Left kidney (tissue), 1 donor: ENCODE measurements at regions not wholly inside any gene's neighbourhood (a gene's known extent, or its start where the extent isn't known, plus 50 kb on each side); places are given as distances from the start of the nearest gene placed in this dataset.
"Not testable (repeated sequence)": the region's sequence is repeated elsewhere in the genome, so short reads cannot be mapped to it uniquely, and the experiment has no call there.

Source experiments
- DNase-seq: peaks from one replicate; pipeline ENCODE4 v3.0.0-alpha.2; 2013

DNA sequence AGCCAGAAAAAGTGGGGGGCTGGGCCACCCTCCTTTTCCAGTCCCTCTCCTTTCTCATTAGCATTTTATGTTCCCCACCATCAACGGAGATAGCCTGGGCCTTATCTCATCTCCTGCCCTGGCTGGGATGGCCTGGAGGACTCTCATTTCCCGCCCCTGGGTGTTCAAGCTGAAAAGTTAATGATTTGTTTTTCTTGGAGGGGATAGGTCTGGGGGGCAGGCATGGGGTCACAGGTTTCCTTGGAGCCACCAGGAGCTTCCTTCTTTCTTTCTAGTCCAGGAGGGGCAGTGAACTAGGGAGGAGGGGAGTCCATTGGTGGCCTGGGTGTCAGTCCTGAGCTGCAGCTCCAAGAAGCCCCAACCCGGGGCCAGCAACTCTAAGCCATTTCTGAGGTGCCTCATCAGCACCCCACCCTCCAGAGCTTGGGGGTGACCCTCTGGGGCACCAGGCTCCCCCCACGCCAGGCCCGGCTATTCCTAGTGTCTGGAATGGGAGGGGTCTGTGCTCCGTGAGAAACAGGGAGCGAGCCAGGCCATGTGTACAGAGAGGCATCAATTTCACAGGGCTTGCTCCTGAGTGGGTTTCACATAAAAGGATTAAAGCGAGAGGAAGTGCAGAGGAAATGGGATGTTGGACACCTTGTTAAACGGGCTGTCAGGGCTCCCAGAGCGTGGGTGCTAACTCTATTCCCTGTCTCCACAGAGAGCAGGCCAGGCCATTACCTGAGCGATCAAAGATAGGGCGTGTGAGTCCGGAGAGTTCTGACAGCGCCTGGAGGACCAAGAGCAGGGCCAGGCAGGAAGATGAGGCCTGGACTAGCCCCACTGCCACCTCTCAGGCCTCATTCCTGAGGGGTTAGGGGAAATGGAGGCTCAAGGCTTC, 90.6 kb upstream of the LHX1 start:
- DNase-seq: no peak

DNA sequence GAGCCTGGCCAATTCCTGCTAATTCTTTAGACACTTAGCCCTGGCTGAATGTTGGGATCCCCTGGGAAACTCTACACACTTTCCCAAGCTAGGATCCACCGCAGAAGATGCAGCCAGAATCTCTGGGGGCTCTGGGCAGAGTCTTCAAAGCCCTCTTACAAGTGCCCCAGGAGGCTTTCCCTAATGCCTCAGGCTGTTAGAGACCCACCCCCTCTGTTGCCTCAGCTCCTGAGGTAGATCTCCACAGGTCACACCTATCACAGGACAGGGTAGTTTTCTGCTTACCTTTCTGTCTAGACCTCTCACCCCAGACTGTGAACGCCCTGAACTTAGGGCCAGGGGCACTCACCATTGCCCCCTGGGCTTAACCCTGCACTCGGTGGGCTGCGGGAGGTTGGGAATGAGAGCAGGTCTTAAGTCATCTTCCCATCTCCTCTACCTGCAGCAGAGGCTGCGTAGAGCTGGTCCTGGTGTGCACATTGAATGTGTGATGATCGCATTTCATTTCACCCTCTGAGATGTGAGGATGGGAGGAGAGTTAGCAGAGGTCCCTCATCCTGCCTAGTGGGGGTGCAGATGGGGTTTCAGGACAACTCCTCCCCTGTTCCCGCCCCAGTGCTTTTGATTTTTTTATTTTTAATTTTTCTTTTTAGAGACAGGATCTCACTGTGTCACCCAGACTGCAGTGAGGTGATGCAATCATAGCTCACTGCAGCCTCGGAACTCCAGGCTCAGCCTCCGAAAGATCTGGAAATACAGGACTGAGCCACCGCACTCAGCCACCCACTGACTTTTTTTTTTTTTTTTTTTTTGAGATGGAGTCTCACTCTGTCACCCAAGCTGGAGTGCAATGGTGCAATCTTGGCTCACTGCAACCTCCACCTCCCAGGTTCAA, 89.0 kb upstream of the LHX1 start:
- DNase-seq: no peak

DNA sequence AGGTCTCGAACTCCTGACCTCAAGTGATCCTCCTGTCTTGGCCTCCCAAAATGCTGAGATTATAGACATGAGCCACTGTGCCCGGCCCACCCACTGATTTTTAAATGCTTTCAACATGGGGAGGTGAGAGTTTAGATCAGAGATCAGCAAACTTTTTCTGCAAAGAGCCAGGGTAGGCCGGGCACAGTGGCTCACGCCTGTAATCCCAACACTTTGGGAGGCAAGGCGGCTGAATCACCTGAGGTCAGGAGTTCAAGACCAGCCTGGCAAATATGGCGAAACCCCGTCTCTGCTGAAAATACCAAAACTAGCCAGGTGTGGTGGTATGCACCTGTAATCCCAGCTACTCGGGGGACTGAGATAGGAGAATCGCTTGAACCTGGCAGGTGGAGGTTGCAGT, 88.3 kb upstream of the LHX1 start:
- not testable (repeated sequence) for DNase-seq

DNA sequence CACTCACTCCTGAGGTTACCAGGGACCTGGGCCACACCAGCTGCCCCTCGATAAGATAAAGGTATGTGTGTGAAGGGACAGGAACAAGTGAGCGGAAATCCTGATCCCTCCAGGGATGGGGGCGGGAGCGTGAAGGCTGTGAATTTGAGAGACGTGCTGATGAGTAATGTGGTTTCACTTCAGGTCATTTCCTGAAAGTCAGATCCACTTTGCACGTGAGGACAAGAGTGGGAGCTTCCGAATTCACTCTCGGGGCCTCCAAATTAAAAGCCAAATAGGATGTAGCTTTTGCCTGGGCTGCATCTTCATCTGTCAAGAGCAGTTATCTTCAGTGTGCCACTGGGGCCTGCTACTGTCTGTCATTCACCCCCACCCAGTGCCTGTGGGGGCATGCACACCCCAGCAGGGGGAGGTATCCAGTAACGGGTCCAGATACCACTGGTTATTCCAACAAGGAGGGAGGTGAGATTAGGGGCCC, 87.4 kb upstream of the LHX1 start:
- DNase-seq: no peak

GRCh38 chr17:36850790-36851189, 86.5 kb upstream of the LHX1 start:
- no peak for DNase-seq

GRCh38 chr17:36851250-36851649, 86.0 kb upstream of the LHX1 start:
- DNase-seq: no peak

- not testable (repeated sequence) for DNase-seq
Measured at GRCh38 chr17:36852478-36852877, 84.8 kb upstream of the LHX1 start.

DNA sequence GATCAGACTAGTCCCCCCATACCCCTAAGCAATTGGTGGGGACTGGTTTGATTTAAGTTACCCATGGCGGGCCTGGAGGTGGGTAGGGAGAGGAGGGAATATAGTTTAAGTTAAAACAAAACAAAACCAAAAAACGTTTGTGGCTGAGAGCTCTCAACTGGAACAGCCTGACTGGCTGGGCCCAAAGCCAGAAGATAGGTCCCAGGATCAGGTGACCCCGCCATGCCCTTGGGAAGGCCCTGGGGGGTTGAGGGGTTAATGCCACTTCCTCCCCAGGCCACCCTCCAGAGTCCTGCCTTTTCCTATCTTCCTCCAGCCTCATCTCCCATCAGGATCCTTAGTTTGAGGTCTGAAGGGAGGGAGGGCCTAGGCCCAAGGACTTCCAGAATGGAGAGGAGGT, 82.3 kb upstream of the LHX1 start:
- DNase-seq: no peak

- no peak for DNase-seq
Measured at GRCh38 chr17:36855459-36855858, 81.8 kb upstream of the LHX1 start.

GRCh38 chr17:36856222-36856621, 81.1 kb upstream of the LHX1 start:
- DNase-seq: no peak

DNA sequence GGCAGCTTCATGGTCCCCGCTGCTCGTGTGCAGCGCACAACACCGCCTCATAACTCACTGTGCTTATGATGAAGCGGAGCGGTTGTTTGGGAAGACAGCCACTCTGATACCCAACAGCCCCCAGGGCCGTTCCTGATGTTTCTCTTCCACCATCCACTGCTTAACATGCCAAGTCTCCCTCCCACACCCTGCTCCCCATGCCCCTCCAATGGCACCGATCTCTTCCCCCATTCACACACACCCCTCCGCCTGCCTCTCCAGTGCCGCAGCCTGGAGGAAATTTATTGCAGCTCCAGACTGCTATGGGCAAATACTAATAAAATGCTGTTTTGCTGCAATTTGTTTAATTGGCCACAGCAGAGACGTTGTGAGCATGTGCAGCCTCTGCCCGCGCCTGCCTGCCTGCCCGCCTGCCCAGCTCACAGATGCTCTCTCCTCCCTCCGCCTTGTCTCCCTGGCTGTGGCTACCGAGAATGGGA, 80.3 kb upstream of the LHX1 start:
- DNase-seq: no peak

- DNase-seq: no peak
Measured at GRCh38 chr17:36857698-36858097, 79.6 kb upstream of the LHX1 start.

GRCh38 chr17:36858119-36859002, 78.9 kb upstream of the LHX1 start:
- no peak for DNase-seq

DNA sequence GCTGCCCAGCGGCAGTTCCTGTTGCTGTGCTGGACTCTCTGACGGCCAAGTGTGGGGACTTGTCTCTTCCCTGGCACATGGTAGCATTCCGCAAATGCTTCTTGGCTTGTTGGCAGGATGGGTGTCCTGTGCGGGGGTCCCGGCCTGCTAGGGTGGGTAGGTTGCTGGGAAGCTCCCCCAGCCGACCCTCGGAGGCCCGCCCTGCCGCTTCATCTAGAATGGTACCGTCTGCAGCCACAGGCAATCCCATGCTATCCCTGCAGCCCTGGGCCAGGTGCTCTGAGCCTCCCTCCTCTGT, 78.3 kb upstream of the LHX1 start:
- no peak for DNase-seq

- peak; percentile 59 for DNase-seq
Measured at GRCh38 chr17:36859706-36860105, 77.6 kb upstream of the LHX1 start.

GRCh38 chr17:36861531-36861930, 75.7 kb upstream of the LHX1 start:
- DNase-seq: no peak

- DNase-seq: no peak
Measured at GRCh38 chr17:36862116-36862920, 75.0 kb upstream of the LHX1 start.

GRCh38 chr17:36863131-36863530, 74.1 kb upstream of the LHX1 start:
- DNase-seq: no peak

DNA sequence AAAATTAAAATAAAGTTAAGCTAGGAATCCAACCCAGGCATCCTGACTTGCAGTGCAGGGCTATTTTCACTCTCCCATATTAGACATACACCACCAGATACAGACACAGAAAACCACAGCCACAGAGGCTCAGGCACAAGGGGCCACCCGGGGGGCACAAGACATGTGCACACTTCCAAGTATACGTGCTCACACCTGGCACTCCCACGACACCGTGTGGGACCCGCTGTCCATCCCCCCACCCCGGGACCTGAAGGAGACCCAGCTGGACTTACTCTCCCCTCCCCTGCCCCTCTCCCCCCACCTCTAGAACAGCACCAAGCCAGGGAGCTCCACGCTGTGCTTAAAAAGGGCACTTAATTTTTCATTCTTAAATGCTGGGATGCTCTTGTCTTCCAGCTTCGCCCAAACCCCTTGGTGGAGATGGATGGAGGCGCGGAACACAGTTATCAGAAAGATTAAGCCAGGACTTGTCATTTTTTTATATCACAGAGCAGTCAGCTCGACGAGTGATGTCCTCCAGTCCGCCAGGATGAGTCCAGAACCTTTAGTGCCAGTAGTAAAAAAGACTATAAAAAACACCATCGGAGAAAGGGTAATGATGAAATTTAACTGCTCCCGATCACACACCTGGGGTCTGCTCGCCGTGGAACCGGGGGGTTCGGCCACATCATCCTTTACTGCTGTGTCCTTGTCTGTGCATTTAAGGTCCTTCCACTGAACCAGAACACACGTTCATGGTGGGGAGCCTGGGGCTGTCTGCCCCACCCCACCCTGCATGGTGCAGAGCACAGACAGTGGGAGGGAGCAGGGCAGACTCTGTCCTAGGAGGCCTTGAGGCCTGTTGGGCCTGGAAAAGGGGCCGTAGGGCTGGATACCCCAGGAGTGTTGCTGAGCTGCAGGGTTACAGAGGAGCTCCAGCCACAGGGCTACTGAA, 73.3 kb upstream of the LHX1 start:
- no peak for DNase-seq

- DNase-seq: no peak
Measured at GRCh38 chr17:36864827-36865430, 72.3 kb upstream of the LHX1 start.
